Hepatocyte (in vitro differentiated cells): ENCODE measurements at regions not wholly inside any gene's neighbourhood (a gene's known extent, or its start where the extent isn't known, plus 50 kb on each side); places are given as distances from the start of the nearest gene placed in this dataset.

Experiments
- DNase-seq: peaks from one replicate; pipeline ENCODE4 v3.0.0-alpha.2; 2016; ENCODE audit warnings: low spot score
- H2AFZ ChIP-seq: fragments of 200-600 bp; sonication (generic); 2 replicates; pipeline ENCODE4 v1.6.0; 2016; ENCODE audit warnings: antibody characterized with exemption, mild to moderate bottlenecking
- H3K27ac ChIP-seq: fragments of 200-600 bp; sonication (generic); 2 replicates; pipeline ENCODE4 v1.5.1; 2016; ENCODE audit warnings: mild to moderate bottlenecking
- H3K27me3 ChIP-seq: fragments of 200-600 bp; sonication (generic); 2 replicates; pipeline ENCODE4 v1.6.1; 2016
- H3K36me3 ChIP-seq: fragments of 200-600 bp; sonication (generic); replicated peaks from 2 replicates; pipeline ENCODE4 v1.5.1; 2016; ENCODE audit warnings: low read depth; ENCODE audit not compliant: insufficient read depth
- H3K4me1 ChIP-seq: fragments of 200-600 bp; sonication (generic); 2 replicates; pipeline ENCODE4 v1.5.1; 2016; ENCODE audit warnings: mild to moderate bottlenecking, moderate library complexity; ENCODE audit not compliant: insufficient read depth
- H3K4me2 ChIP-seq: fragments of 200-600 bp; sonication (generic); 2 replicates; pipeline ENCODE4 v1.6.0; 2016
- H3K4me3 ChIP-seq: fragments of 200-600 bp; sonication (generic); 2 replicates; pipeline ENCODE4 v1.5.1; 2016; ENCODE audit warnings: mild to moderate bottlenecking
- H3K79me2 ChIP-seq: fragments of 200-600 bp; sonication (generic); 2 replicates; pipeline ENCODE4 v1.6.0; 2017; ENCODE audit warnings: mild to moderate bottlenecking
- H3K9me2 ChIP-seq: fragments of 200-600 bp; sonication (generic); replicated peaks from 2 replicates; pipeline ENCODE4 v1.6.0; 2017; ENCODE audit warnings: mild to moderate bottlenecking; ENCODE audit not compliant: insufficient read depth
- H3K9me3 ChIP-seq: fragments of 200-600 bp; sonication (generic); 2 replicates; pipeline ENCODE4 v1.5.1; 2016; ENCODE audit warnings: low read depth, mild to moderate bottlenecking
- H4K20me1 ChIP-seq: fragments of 200-600 bp; sonication (generic); 2 replicates; pipeline ENCODE4 v1.6.0; 2016; ENCODE audit warnings: mild to moderate bottlenecking; ENCODE audit not compliant: insufficient read depth, poor library complexity, severe bottlenecking
- EZH2 ChIP-seq: fragments of 200-600 bp; sonication (generic); IDR thresholded peaks from 2 replicates; pipeline ENCODE4 v1.6.1; 2016; ENCODE audit warnings: antibody characterized with exemption, mild to moderate bottlenecking, borderline replicate concordance
- EZH2phosphoT487 ChIP-seq: fragments of 200-600 bp; sonication (generic); IDR thresholded peaks from one replicate; pipeline ENCODE4 v1.6.1; 2018; ENCODE audit warnings: antibody characterized with exemption, mild to moderate bottlenecking, low read depth, moderate library complexity; ENCODE audit not compliant: unreplicated experiment, severe bottlenecking
- WGBS: methylation state at CpG from one replicate; pipeline ENCODE4 v1.1.6; 2016; ENCODE audit warnings: low lambda C conversion rate; ENCODE audit errors: missing lambda C conversion rate; 5-methylcytosine and 5-hydroxymethylcytosine counted together
- TF ChIP-seq, protein P1 (sequence below): fragments of 200-600 bp; sonication (generic); IDR thresholded peaks from 2 replicates; pipeline ENCODE4 v1.5.1; 2016; ENCODE audit warnings: antibody characterized with exemption, mild to moderate bottlenecking; ENCODE audit not compliant: poor library complexity

DNA sequence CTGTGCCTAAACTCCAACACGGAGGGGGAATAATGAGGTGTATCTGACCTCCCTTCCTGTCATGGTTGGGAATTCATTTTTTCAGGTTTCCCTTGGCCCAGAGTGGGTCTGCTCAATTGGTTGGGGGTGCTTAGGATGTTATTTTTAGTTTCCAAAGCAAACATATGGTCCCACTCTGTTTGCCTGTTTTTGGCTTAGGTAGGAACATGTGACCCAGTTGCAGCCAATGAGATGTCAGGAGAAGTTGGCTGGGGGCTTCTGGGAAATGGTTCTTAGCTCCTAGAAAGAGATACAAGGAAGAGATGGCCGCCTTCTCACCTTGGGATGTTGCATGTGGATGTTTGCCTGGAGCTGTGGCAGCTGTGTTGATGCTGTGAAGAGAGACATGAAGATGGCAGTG is 147.9 kb upstream of the RFLNA start:
- H4K20me1 ChIP-seq = no peaks in the 10 kb centered on the region
- H2AFZ ChIP-seq = no peak overlapping the region
- no peaks in the 10 kb centered on the region for H3K9me3 ChIP-seq
- DNase-seq = no peak
- WGBS = 97% methylated on average over 2 of the region's 2 CpGs
- H3K9me2 ChIP-seq = no peaks in the 10 kb centered on the region
- TF ChIP-seq, protein P1, sequence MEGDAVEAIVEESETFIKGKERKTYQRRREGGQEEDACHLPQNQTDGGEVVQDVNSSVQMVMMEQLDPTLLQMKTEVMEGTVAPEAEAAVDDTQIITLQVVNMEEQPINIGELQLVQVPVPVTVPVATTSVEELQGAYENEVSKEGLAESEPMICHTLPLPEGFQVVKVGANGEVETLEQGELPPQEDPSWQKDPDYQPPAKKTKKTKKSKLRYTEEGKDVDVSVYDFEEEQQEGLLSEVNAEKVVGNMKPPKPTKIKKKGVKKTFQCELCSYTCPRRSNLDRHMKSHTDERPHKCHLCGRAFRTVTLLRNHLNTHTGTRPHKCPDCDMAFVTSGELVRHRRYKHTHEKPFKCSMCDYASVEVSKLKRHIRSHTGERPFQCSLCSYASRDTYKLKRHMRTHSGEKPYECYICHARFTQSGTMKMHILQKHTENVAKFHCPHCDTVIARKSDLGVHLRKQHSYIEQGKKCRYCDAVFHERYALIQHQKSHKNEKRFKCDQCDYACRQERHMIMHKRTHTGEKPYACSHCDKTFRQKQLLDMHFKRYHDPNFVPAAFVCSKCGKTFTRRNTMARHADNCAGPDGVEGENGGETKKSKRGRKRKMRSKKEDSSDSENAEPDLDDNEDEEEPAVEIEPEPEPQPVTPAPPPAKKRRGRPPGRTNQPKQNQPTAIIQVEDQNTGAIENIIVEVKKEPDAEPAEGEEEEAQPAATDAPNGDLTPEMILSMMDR = no peak
- no peak for TF ChIP-seq EZH2
- no peak for TF ChIP-seq EZH2phosphoT487
- no peak overlapping the region for H3K4me3 ChIP-seq
- no peak overlapping the region for H3K27ac ChIP-seq
- peaks cover 12% of the 10 kb centered on the region for H3K4me1 ChIP-seq
- no peaks in the 10 kb centered on the region for H3K36me3 ChIP-seq
- H3K4me2 ChIP-seq = no peak overlapping the region
- H3K79me2 ChIP-seq = no peaks in the 10 kb centered on the region
- H3K27me3 ChIP-seq = no peaks in the 10 kb centered on the region

DNA sequence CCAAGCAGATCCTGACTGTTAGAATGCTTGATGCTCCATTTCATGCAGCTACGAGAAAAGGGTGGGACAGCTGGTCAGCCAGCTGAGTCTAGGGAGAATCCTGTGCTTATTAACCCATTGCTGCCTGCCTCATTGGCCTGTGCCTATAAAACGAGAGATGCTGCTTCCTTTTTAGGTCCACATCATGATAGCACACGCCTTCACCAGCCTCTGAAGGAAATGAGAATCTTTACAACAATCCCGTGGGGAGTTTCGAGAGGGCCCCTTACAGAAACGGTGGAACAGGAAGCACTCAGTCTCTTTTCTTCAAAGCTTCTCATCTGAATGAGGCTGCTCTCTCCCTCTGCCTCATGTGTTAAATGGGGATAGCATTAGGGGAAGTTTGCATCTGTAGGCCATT is 147.3 kb upstream of the RFLNA start:
- Histone ChIP-seq H2AFZ (no peak overlapping the region), H3K4me3 (no peak overlapping the region), H3K27me3 (no peaks in the 10 kb centered on the region), H3K79me2 (no peaks in the 10 kb centered on the region), H4K20me1 (no peaks in the 10 kb centered on the region), H3K27ac (no peak overlapping the region), H3K9me3 (no peaks in the 10 kb centered on the region), H3K4me1 (peaks cover 12% of the 10 kb centered on the region), H3K9me2 (no peaks in the 10 kb centered on the region), H3K4me2 (no peak overlapping the region), H3K36me3 (no peaks in the 10 kb centered on the region)
- TF ChIP-seq EZH2phosphoT487 (no peak), EZH2 (no peak)
- TF ChIP-seq, protein P1 = no peak
- DNase-seq = no peak
- WGBS = 67% methylated on average over 6 of the region's 6 CpGs

- WGBS = 60% methylated on average over 13 of the region's 13 CpGs
- no peak for TF ChIP-seq EZH2
- Histone ChIP-seq H3K27ac (peak overlapping the region; percentile 0), H3K36me3 (no peaks in the 10 kb centered on the region), H3K27me3 (no peaks in the 10 kb centered on the region), H2AFZ (no peak overlapping the region), H3K4me3 (no peak overlapping the region), H3K9me2 (no peaks in the 10 kb centered on the region), H3K4me2 (no peak overlapping the region), H3K4me1 (peaks cover 8% of the 10 kb centered on the region), H3K79me2 (no peaks in the 10 kb centered on the region), H3K9me3 (no peaks in the 10 kb centered on the region), H4K20me1 (no peaks in the 10 kb centered on the region)
- DNase-seq = no peak
Measured at GRCh38 chr12:124148481-124149273, 146.2 kb upstream of the RFLNA start.

- H2AFZ ChIP-seq = no peak overlapping the region
- H3K4me1 ChIP-seq = peaks cover 6% of the 10 kb centered on the region
- H4K20me1 ChIP-seq = no peaks in the 10 kb centered on the region
- H3K27ac ChIP-seq = no peak overlapping the region
- no peak overlapping the region for H3K4me3 ChIP-seq
- H3K79me2 ChIP-seq = no peaks in the 10 kb centered on the region
- no peaks in the 10 kb centered on the region for H3K9me2 ChIP-seq
- no peaks in the 10 kb centered on the region for H3K36me3 ChIP-seq
- H3K9me3 ChIP-seq = no peaks in the 10 kb centered on the region
- no peaks in the 10 kb centered on the region for H3K27me3 ChIP-seq
- 82% methylated on average over 7 of the region's 7 CpGs for WGBS
- no peak for DNase-seq
- TF ChIP-seq EZH2 = no peak
- no peak for TF ChIP-seq EZH2phosphoT487
- TF ChIP-seq, protein P1 = no peak
- no peak overlapping the region for H3K4me2 ChIP-seq
Measured at GRCh38 chr12:124149287-124149686, 145.6 kb upstream of the RFLNA start.
